MCF 10A (cell line): ENCODE measurements at regions not wholly inside any gene's neighbourhood (a gene's known extent, or its start where the extent isn't known, plus 50 kb on each side); places are given as distances from the start of the nearest gene placed in this dataset.

ENCODE experiments used
- BruUV-seq: library from RNA; stranded (reverse); fragments of 400-500 nt; replicated peaks from 2 replicates; lab custom pipeline; 2021; lab: Mats Ljungman, UMichigan
- CTCF ChIA-PET: fragments of 300-600 bp; sonication (Branson Sonifier 250); formaldehyde crosslinking; extraction: SDS; loops from one replicate; lab custom pipeline; 2021; ENCODE audit warnings: antibody characterized with exemption, inconsistent platforms; lab: Yijun Ruan, JAX
- POLR2A ChIA-PET: fragments of 300-600, 350-650 bp; sonication (Branson Sonifier 250); formaldehyde crosslinking; extraction: SDS; loops from one replicate; lab custom pipeline; 2020; ENCODE audit warnings: antibody characterized with exemption, inconsistent platforms; lab: Yijun Ruan, JAX
- DNase-seq: peaks from one replicate; pipeline ENCODE4 v3.0.0-alpha.2; 2018; ENCODE audit not compliant: unreplicated experiment
- H3K27ac Mint-ChIP-seq: one replicate; pipeline ENCODE4 v1.8.0; 2022; ENCODE audit warnings: mild to moderate bottlenecking, low read depth, mixed read lengths; ENCODE audit not compliant: unreplicated experiment
- H3K27me3 Mint-ChIP-seq: one replicate; pipeline ENCODE4 v1.8.0; 2022; ENCODE audit warnings: mixed read lengths; ENCODE audit not compliant: insufficient read depth, unreplicated experiment
- H3K36me3 Mint-ChIP-seq: one replicate; pipeline ENCODE4 v1.8.0; 2022; ENCODE audit warnings: mild to moderate bottlenecking, moderate library complexity, mixed read lengths; ENCODE audit not compliant: insufficient read depth, unreplicated experiment
- H3K4me1 Mint-ChIP-seq: one replicate; pipeline ENCODE4 v1.8.0; 2022; ENCODE audit warnings: mixed read lengths; ENCODE audit not compliant: insufficient read depth, unreplicated experiment
- H3K4me3 Mint-ChIP-seq: one replicate; pipeline ENCODE4 v1.8.0; 2022; ENCODE audit warnings: mild to moderate bottlenecking, moderate library complexity, mixed read lengths; ENCODE audit not compliant: unreplicated experiment
- H3K9me3 Mint-ChIP-seq: one replicate; pipeline ENCODE4 v1.8.0; 2022; ENCODE audit warnings: mixed read lengths; ENCODE audit not compliant: unreplicated experiment
- CTCF ChIP-seq: fragments of 200-600 bp; IDR thresholded peaks from one replicate; pipeline ENCODE4 v1.8.0; 2022; ENCODE audit warnings: antibody characterized with exemption, mild to moderate bottlenecking; ENCODE audit not compliant: unreplicated experiment
- intact Hi-C: fragments of 100-400 bp; cut with micrococcal nuclease; formaldehyde crosslinking; loops from 2 replicates; pipeline ENCODE4 v1.14.1; 2022

GRCh38 chr5:74139589-74139988, 500.9 kb downstream of the ENC1 start:
- ChIA-PET POLR2A (no interaction called here), CTCF (no interaction called here)
- Mint-ChIP-seq H3K27ac (no peak overlapping the region), H3K27me3 (no peaks in the 10 kb centered on the region), H3K4me1 (peaks cover 11% of the 10 kb centered on the region), H3K36me3 (no peaks in the 10 kb centered on the region), H3K9me3 (no peaks in the 10 kb centered on the region), H3K4me3 (no peak overlapping the region)
- no peak for DNase-seq
- BruUV-seq, result no TSS peak
- no peak for TF ChIP-seq CTCF
- intact Hi-C loops, result no loop called here

- DNase-seq, result no peak
- Mint-ChIP-seq H3K36me3 (no peaks in the 10 kb centered on the region), H3K27ac (no peak overlapping the region), H3K27me3 (no peaks in the 10 kb centered on the region), H3K4me1 (peaks cover 11% of the 10 kb centered on the region), H3K9me3 (no peaks in the 10 kb centered on the region), H3K4me3 (no peak overlapping the region)
- BruUV-seq, result no TSS peak
- ChIA-PET POLR2A (no interaction called here), CTCF (interaction anchor here (0.7 kb wide), 1 partner anchor 503 kb away, joined by 3 read pairs; no protein-coding TSS in a partner anchor)
- intact Hi-C loops, result no loop called here
- no peak for TF ChIP-seq CTCF
These were observed 501.8 kb downstream of the ENC1 start for GRCh38 chr5:74138721-74139120.

- no TSS peak for BruUV-seq
- Mint-ChIP-seq H3K27me3 (no peaks in the 10 kb centered on the region), H3K9me3 (no peaks in the 10 kb centered on the region), H3K4me1 (no peaks in the 10 kb centered on the region), H3K36me3 (no peaks in the 10 kb centered on the region), H3K27ac (no peak overlapping the region), H3K4me3 (no peak overlapping the region)
- ChIA-PET CTCF (interaction anchor here (0.6 kb wide), 1 partner anchor 153 kb away, joined by 3 read pairs; no protein-coding TSS in a partner anchor), POLR2A (no interaction called here)
- no peak for TF ChIP-seq CTCF
- intact Hi-C loops, result no loop called here
- no peak for DNase-seq
These were observed 504.2 kb downstream of the ENC1 start for GRCh38 chr5:74136276-74136825.

GRCh38 chr5:74135033-74135432, 505.5 kb downstream of the ENC1 start:
- ChIA-PET POLR2A (no interaction called here), CTCF (interaction anchor here (0.7 to 0.8 kb wide), 2 partner anchors 40 to 123 kb away, joined by 3 to 4 read pairs; no protein-coding TSS in a partner anchor)
- H3K4me1 Mint-ChIP-seq, result no peaks in the 10 kb centered on the region
- intact Hi-C loops, result no loop called here
- no peaks in the 10 kb centered on the region for H3K27me3 Mint-ChIP-seq
- H3K9me3 Mint-ChIP-seq, result no peaks in the 10 kb centered on the region
- TF ChIP-seq CTCF, result no peak
- no peak overlapping the region for H3K4me3 Mint-ChIP-seq
- no peaks in the 10 kb centered on the region for H3K36me3 Mint-ChIP-seq
- no peak overlapping the region for H3K27ac Mint-ChIP-seq
- no peak for DNase-seq
- BruUV-seq, result no TSS peak
